ENCODE measurements at regions not wholly inside any gene's neighbourhood (a gene's known extent, or its start where the extent isn't known, plus 50 kb on each side); places are given as distances from the start of the nearest gene placed in this dataset.

- TF ChIP-seq, protein P1, sequence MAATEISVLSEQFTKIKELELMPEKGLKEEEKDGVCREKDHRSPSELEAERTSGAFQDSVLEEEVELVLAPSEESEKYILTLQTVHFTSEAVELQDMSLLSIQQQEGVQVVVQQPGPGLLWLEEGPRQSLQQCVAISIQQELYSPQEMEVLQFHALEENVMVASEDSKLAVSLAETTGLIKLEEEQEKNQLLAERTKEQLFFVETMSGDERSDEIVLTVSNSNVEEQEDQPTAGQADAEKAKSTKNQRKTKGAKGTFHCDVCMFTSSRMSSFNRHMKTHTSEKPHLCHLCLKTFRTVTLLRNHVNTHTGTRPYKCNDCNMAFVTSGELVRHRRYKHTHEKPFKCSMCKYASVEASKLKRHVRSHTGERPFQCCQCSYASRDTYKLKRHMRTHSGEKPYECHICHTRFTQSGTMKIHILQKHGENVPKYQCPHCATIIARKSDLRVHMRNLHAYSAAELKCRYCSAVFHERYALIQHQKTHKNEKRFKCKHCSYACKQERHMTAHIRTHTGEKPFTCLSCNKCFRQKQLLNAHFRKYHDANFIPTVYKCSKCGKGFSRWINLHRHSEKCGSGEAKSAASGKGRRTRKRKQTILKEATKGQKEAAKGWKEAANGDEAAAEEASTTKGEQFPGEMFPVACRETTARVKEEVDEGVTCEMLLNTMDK (IDR thresholded peaks at IDR 0.05; ENCODE audit: borderline replicate concordance, insufficient read depth, low read depth, low read length, poor library complexity, severe bottlenecking): no peak
- TF ChIP-seq OTX1 (CRISPR knock-in tag; IDR thresholded peaks at IDR 0.05) (no peak), EP300 (IDR thresholded peaks at IDR 0.05; ENCODE audit: low read length) (no peak), SLC30A9 (CRISPR knock-in tag; IDR thresholded peaks at IDR 0.05) (no peak), ZBTB17 (CRISPR knock-in tag; IDR thresholded peaks at IDR 0.05) (no peak)
These were observed 603.7 kb downstream of the BNC2 start (continued) for GRCh38 chr9:16266648-16267276.

GRCh38 chr9:16267281-16268066 lies 603.0 kb downstream of the BNC2 start:
- H3K9ac ChIP-seq (ENCODE audit: insufficient read depth in 1 of 2, low read depth in 2 of 2, low read length in 2 of 2): no peak overlapping the region
- ATAC-seq (no peak), DNase-seq (ENCODE audit: extremely low read depth in 1 of 4, low spot score in 3 of 4) (no peak), FAIRE-seq (no peak)
- H3K79me2 ChIP-seq (ENCODE audit: control insufficient read depth, insufficient read depth, low read length): no peaks in the 10 kb centered on the region
- POLR2A ChIA-PET: interaction anchor here (0.8 kb wide), 1 partner anchor 498 kb away, joined by 3 read pairs; no protein-coding TSS in a partner anchor
- H2AFZ ChIP-seq (ENCODE audit: low read depth, low read length): no peak overlapping the region
- no peak for TF ChIP-seq FIP1L1 (IDR thresholded peaks at IDR 0.05; ENCODE audit: low read depth, low read length, poor library complexity, severe bottlenecking)
- no peak for TF ChIP-seq ZBED1 (IDR thresholded peaks at IDR 0.05)
- no peak for TF ChIP-seq ZZZ3 (IDR thresholded peaks at IDR 0.05)
- no peak for TF ChIP-seq ZNF639 (CRISPR knock-in tag; conservative IDR thresholded peaks at IDR 0.05 in 1 of 2, IDR thresholded peaks at IDR 0.05 in 1 of 2)
- no peak for TF ChIP-seq RBM39 (optimal IDR thresholded peaks at IDR 0.05; ENCODE audit: low read depth, low read length)
- TF ChIP-seq SETDB1 (IDR thresholded peaks at IDR 0.05; ENCODE audit: low read length): no peak
- TF ChIP-seq TBP (optimal IDR thresholded peaks at IDR 0.05; ENCODE audit: low read depth, low read length): no peak
- TF ChIP-seq SPI1 (IDR thresholded peaks at IDR 0.05; ENCODE audit: borderline replicate concordance, low read depth, low read length): no peak
- TF ChIP-seq, protein P2, sequence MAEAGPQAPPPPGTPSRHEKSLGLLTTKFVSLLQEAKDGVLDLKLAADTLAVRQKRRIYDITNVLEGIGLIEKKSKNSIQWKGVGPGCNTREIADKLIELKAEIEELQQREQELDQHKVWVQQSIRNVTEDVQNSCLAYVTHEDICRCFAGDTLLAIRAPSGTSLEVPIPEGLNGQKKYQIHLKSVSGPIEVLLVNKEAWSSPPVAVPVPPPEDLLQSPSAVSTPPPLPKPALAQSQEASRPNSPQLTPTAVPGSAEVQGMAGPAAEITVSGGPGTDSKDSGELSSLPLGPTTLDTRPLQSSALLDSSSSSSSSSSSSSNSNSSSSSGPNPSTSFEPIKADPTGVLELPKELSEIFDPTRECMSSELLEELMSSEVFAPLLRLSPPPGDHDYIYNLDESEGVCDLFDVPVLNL (CRISPR knock-in tag; IDR thresholded peaks at IDR 0.05; ENCODE audit: low read depth): no peak
- TF ChIP-seq MED1 (CRISPR knock-in tag; IDR thresholded peaks at IDR 0.05; ENCODE audit: borderline replicate concordance): no peak
- no peak for TF ChIP-seq ZNF3 (CRISPR knock-in tag; IDR thresholded peaks at IDR 0.05)
- CTCF ChIA-PET (ENCODE audit: low intra/inter-chr PET ratio): no interaction called here
- intact Hi-C loops (cut with micrococcal nuclease): no loop called here
- H3K4me2 ChIP-seq (ENCODE audit: insufficient read depth, low read length): no peak overlapping the region
- no peaks in the 10 kb centered on the region for H3K36me3 ChIP-seq (ENCODE audit: control insufficient read depth, insufficient read depth, low read length)
- H3K4me1 ChIP-seq (replicated peaks in 1 of 2; ENCODE audit: control insufficient read depth in 2 of 2, insufficient read depth in 2 of 2, low read length in 2 of 2): no peaks in the 10 kb centered on the region
- no peak overlapping the region for H3K4me3 ChIP-seq
- H4K20me1 ChIP-seq (replicated peaks; ENCODE audit: control insufficient read depth, insufficient read depth, low read length): no peaks in the 10 kb centered on the region
- 5% methylated on average over 10 of the region's 10 CpGs for WGBS (ENCODE audit: insufficient coverage, low coverage, missing lambda C conversion rate)
- H3K27ac ChIP-seq (ENCODE audit: extremely low read depth, low read depth, low read length): no peak overlapping the region
- no TSS peak for BruUV-seq (replicated peaks)
- H3K27me3 ChIP-seq (ENCODE audit: control insufficient read depth in 2 of 2, insufficient read depth in 2 of 2, low read length in 2 of 2): no peaks in the 10 kb centered on the region
- no peaks in the 10 kb centered on the region for H3K9me1 ChIP-seq (ENCODE audit: control insufficient read depth, insufficient read depth, low read length)
- H3K9me3 ChIP-seq (replicated peaks; ENCODE audit: control insufficient read depth, insufficient read depth, low read depth, low read length): no peaks in the 10 kb centered on the region
- in situ Hi-C loops (cut with MboI): no loop called here

Measured in K562 (cell line).